ENCODE measurements at regions not wholly inside any gene's neighbourhood (a gene's known extent, or its start where the extent isn't known, plus 50 kb on each side); places are given as distances from the start of the nearest gene placed in this dataset.

DNA sequence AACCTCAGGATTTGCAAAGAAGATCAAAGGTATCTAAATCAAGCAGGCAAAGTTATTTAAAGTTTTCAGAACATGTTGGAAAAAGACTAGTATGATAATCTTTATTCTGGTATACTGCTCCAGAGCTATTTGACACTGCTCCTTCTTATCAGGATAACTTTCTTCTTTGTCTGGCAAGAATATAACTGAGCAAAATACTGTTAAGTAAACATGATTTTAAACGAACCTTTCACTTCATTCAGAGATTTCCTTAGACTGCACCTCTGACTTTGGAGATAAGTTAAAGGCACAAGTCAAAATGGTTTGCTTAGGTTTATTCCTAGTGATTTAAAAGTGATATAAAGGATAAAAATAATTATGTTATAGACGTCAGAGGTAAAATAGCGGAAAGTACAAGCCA, 103.9 kb upstream of the CCDC190 start:
- no peak for DNase-seq

DNA sequence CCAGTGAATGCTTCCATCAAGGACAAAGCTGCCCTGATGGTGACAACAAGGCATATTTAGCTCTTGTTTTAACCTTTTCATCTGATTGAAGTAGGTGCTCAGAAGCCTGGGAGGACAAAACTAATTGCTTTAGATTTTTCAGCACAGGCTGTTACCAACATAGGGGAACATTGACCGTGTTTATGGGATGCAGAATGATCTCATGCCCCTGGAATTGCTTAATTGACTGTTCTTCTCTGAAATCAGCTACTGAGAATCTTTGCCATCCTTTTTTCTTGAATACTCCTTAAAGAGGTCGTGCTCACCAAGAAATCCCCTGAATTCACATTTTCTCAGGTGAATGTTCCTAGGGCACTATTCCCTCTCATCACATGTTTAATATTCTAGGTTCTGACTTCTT, 95.9 kb upstream of the CCDC190 start:
- DNase-seq: no peak

DNA sequence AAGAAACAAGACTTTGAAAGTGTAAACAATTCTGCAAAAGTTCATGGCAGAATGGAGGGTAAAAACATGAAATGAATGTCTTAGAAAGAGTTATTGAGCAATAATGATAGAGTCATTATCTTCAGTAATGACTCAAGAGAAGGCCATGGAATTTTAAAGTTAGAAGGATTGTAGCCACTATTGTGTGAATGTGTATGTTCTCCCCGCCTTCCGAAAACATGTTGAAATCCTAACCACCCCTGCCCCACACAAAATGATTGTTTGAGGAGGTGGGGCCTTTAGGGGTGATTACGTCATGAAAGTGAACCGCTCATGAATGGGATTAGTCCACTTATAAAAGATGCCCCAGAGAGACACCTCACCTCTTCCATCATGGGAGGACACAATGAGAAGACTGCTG, 93.8 kb upstream of the CCDC190 start:
- DNase-seq: no peak

- no peak for DNase-seq
These were observed 92.0 kb upstream of the CCDC190 start for GRCh38 chr1:162952956-162953355.

GRCh38 chr1:162951553-162952315, 90.8 kb upstream of the CCDC190 start:
- no peak for DNase-seq

DNA sequence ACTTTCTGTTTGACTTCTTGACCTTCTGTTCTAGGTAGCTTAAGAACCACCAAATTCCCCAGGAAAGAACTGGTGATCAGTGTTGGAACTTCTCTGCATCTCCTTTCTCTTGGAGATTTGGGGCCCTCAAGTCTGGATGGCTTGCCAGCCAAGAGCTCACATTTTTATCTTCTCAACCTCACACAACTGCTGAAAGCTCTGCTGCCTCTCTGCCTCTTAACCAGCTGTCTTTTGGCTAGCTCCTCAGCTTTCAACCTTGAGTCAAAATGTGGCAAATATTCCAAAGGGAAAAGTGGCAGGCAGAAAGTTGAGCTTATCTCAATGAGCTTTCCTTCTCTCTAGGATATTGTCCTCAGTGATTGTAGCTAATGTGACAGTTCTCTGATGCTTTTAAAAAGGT, 89.2 kb upstream of the CCDC190 start:
- no peak for DNase-seq

DNA sequence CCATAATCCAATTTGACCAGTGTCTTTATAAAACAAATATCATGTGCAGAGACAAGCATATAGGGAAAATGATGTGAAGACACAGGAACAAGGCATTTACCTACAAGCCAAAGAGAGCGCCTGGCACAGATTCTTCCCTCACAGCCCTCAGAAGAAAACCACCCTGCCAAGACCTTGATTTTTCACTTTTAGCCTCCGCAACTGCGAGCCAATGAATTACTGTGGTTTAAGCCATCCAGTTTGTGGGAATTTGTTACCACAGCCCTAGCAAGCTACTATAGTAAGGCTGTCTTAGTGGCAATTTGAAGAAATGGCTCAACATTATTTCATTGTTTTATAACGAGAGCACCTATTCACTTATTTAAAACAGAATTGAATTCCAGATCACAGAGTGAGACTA, 85.7 kb upstream of the CCDC190 start:
- no peak for DNase-seq

DNA sequence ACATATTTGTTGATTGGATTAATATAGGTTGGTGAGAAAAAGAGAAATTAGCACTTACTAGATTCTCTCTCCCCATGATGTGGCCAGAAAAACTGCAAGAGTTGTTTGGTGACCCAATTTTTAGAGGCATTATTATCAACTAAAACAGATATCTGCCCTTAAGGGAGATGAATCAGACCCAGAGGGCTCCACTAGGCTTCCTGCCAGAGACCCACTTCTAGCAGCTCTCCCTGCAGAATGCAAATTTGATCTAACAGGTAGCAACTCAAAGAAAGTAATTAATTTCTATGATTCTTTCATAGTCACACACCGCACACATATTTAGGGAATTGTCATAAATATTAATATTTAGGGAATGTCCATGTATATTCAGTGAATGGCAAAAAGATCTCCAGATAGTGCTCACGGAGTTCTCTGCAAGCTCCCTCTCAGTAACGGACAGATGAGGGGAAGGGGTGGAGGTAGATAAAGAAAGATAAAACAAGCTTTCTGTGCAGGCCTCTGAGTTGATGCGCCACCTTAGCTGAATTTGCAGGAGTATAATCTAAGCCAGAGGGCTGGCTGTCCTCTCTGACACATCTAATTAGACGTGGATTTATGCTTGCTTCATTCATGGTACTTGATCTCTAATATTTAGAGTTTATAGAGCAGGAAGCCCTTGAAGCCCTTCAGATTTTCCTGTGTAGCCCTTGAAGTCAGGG, 84.1 kb upstream of the CCDC190 start:
- DNase-seq: no peak

- no peak for DNase-seq
These were observed 82.6 kb upstream of the CCDC190 start for GRCh38 chr1:162943622-162944021.

GRCh38 chr1:162942916-162943559, 82.1 kb upstream of the CCDC190 start:
- no peak for DNase-seq

DNA sequence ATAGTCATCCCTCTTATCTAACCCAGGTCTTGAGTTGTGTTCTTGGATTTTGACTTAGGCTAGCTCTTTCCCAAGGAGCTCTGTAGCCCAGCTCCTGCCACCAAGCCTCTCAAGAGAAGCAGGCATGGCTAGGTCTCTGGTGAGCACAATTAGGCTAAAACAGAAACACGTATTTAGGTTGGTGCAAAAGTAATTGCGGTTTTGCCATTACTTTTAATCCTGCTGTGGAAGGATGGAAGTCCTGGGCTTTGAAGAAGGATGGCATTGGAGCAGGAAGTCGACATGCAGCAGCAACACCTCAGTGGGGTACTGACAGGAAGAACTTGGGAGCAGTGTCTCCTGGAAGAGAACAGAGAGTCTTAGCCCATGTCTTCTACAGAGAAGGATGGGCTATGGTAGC, 80.0 kb upstream of the CCDC190 start:
- no peak for DNase-seq

- no peak for DNase-seq
These were observed 78.1 kb upstream of the CCDC190 start for GRCh38 chr1:162939035-162939434.

- DNase-seq: no peak
These were observed 76.9 kb upstream of the CCDC190 start for GRCh38 chr1:162937716-162938395.

DNA sequence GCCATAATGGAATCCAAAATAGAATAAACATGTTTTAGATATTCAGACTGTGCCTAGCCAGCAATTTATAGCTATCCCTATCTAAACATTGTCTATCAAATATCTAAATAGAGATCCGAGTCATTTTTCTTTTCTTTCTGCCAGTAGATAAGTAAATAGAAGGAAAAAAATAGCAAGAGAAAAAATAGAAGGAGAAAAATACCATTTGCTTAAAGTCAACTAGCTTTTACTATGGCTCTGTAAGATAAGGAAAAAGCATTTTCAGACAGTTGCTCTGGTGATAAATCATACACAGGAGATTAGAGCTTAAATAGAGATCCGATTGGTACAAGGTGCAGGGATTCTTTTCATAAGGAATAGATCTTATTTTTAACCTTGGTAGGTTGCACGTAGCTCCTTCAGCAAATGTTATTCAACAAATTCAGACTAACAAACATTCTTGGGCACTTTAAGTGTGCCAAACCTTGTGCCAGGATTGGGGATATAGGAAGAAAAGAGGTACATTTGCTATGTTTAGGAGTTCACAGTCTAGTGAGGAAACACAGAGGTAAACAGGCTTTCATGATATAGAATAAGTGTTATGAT, 70.1 kb upstream of the CCDC190 start:
- no peak for DNase-seq

- DNase-seq: no peak
These were observed 69.6 kb upstream of the CCDC190 start for GRCh38 chr1:162930532-162930931.

DNA sequence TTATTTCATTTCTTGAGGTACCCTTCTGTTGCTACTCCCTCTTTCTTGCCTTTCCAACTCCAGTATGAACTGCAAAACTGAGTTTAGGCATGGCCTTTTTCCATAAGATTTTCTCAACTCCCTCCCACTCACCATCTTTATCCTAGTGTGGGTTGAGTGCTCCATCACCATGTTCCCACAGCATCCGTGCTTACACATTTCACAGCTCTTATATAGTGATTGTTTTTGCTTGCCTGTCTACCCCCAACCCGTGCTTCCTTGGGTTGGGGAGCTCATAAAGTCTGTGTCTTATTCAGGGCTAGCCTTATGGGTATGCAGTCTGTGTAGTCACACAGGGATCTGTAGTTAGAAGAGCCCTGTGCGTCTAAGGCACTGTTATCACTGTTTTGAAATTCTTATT, 68.2 kb upstream of the CCDC190 start:
- DNase-seq: no peak

DNA sequence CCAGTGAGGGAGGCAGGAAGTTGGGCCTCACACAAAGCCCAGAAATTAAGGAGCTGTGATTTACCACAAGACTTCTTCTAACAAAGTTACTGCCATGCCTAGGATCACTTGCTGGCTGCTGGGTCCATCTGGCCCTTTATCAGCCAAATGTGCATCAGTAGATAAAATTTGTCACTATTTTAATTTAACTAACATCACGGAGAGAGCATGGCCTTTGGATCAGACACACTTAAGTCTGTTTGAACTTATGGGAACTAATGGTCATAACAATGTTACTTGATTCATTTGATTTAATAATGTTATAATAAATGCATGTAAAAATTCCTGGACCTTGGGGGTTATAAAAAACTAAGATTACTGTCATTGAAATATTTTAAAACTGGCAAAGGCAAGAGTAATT, 67.2 kb upstream of the CCDC190 start:
- DNase-seq: no peak

DNA sequence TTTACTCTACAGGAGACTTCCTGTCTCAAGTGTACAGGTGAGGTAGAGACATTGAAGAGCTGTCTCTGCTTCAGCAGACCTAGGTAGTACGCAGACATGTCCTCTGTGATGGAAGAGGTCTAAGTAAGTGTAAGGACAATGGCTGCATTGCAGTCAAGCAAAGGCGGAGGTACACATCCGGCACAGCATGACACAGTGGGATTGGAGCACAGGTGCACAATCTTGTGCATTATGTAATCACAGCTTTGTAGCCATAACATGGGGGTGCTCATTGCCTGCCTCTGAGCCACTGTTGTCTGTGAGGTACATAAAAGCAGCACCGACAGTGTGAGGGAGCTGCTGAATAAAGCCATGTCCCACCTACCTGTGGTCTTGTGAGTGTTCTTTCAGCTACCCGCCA, 66.4 kb upstream of the CCDC190 start:
- no peak for DNase-seq

GRCh38 chr1:162926906-162927305, 65.9 kb upstream of the CCDC190 start:
- DNase-seq: no peak

GRCh38 chr1:162924179-162924578, 63.2 kb upstream of the CCDC190 start:
- no peak for DNase-seq

DNA sequence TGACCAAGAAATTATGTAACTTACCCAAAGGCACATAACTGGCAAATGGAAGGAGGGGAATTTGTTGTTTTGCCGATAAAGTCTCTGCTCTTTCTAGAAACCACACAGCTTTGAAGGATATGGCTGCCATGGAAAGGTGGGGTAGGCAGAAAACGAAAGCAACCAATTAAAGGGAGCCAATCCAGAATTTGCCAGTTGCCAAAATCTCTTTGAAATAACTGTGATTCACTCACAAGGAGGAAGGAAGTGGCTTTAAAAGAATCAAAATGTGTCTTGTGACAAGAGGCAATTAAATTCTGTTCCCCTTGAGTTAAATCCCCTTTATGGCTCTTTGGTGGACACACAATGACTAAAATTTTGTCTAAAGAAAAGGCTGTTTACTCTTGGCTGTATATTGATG, 61.2 kb upstream of the CCDC190 start:
- no peak for DNase-seq

GRCh38 chr1:162921311-162921710, 60.3 kb upstream of the CCDC190 start:
- no peak for DNase-seq

DNA sequence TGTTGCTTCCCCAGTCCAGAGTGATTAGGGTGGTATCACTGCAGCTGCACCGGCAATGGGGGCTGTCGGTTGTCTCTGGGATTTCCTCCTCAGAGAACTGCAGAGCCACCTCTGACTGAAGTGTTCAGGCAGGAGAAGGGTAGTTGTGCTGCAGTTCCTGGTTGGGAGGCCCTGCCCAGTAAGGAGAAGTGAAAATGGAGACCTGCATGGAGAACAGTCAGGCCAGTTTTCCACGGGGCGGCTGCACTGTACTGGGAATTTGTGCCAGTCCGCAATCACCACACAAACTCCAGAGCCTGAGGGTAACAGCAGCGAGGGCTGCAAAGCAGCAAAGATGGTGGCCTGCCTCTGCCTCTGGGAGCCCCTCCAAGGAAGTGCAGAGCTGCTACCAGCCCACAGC, 58.1 kb upstream of the CCDC190 start:
- no peak for DNase-seq

Measured in NCI-H187 treated with DMSO at 0.1 percent for 48 hours (cell line).